Kidney epithelial cell (primary cell): ENCODE measurements at regions not wholly inside any gene's neighbourhood (a gene's known extent, or its start where the extent isn't known, plus 50 kb on each side); places are given as distances from the start of the nearest gene placed in this dataset.

ENCODE experiments used
- DNase-seq: peaks from one replicate; pipeline ENCODE4 v3.0.0-alpha.2; 2010; ENCODE audit warnings: low read depth
- H3K27me3 ChIP-seq: 2 replicates; pipeline ENCODE4 v1.6.0; 2011; ENCODE audit warnings: low read length; ENCODE audit not compliant: control insufficient read depth, insufficient read depth
- H3K36me3 ChIP-seq: 2 replicates; pipeline ENCODE4 v1.5.1; 2011; ENCODE audit warnings: low read length; ENCODE audit not compliant: control insufficient read depth, insufficient read depth
- H3K4me3 ChIP-seq: 2 replicates; pipeline ENCODE4 v1.5.1; 2011; ENCODE audit warnings: low read depth, mild to moderate bottlenecking, control low read depth, low read length
- TF ChIP-seq, protein P1 (sequence below): IDR thresholded peaks from 2 replicates; pipeline ENCODE4 v1.5.1; 2011; ENCODE audit warnings: mild to moderate bottlenecking, moderate library complexity, low read length, control low read depth, inconsistent platforms; ENCODE audit not compliant: insufficient read depth, poor library complexity, severe bottlenecking

DNA sequence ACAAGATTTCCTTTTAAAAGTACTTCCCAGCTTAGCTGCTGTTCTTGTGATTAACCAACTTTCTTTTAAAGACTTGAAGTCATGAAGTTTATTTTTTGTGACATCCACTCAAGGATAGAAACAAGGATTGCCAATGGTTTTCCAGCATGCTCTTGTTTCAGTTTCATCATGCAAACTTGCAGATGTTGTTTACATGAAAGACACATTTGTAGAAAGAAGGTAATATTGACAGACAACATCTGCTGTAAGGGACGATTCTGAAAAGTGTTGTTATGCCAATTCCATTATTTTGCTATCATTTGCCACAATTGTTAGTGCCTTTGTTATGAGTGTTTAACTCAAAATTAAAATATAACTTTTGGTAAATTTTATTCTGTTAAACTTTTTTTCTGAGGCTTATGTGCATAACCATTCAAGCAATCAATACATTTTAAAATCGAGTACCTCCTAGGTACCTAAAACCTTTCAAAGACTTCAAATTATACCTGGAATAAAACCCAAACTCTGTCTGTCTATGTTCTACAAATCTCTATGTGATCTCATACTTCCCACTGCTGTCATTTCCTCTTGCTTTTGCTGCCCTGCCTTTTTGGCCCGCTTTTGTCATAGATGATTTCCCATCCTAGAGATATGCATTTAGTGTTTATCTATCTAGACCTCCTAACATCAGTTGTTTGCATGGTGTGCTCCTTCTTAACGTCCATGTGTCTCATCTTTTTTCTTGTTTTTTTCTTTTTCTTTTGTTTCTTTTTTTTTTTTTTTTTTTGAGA, 630.4 kb downstream of the NR2F2 start:
- H3K27me3 ChIP-seq: no peaks in the 10 kb centered on the region
- DNase-seq: no peak
- H3K4me3 ChIP-seq: no peak overlapping the region
- TF ChIP-seq, protein P1, sequence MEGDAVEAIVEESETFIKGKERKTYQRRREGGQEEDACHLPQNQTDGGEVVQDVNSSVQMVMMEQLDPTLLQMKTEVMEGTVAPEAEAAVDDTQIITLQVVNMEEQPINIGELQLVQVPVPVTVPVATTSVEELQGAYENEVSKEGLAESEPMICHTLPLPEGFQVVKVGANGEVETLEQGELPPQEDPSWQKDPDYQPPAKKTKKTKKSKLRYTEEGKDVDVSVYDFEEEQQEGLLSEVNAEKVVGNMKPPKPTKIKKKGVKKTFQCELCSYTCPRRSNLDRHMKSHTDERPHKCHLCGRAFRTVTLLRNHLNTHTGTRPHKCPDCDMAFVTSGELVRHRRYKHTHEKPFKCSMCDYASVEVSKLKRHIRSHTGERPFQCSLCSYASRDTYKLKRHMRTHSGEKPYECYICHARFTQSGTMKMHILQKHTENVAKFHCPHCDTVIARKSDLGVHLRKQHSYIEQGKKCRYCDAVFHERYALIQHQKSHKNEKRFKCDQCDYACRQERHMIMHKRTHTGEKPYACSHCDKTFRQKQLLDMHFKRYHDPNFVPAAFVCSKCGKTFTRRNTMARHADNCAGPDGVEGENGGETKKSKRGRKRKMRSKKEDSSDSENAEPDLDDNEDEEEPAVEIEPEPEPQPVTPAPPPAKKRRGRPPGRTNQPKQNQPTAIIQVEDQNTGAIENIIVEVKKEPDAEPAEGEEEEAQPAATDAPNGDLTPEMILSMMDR: no peak
- H3K36me3 ChIP-seq: no peaks in the 10 kb centered on the region

DNA sequence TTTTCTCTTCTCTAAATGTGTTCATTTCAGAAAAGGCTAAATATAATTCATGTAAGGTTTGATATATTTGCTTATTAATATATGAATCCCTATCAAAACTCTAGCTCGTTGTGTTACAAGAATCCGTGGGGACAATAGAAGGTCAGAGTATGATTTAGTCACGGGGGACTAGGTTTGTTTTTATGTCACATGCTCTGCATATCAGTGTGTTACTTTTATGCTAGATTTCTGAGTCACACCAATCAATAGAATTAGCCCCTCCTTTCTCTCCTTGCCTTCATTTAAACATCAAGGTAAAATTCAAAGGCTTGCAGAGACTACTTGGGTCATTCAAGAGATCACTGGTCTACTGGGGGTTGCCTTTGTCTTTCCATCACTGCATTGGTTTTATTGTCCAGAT, 636.1 kb downstream of the NR2F2 start:
- DNase-seq: no peak
- TF ChIP-seq, protein P1: no peak
- Histone ChIP-seq H3K36me3 (no peaks in the 10 kb centered on the region), H3K27me3 (no peaks in the 10 kb centered on the region), H3K4me3 (no peak overlapping the region)

DNA sequence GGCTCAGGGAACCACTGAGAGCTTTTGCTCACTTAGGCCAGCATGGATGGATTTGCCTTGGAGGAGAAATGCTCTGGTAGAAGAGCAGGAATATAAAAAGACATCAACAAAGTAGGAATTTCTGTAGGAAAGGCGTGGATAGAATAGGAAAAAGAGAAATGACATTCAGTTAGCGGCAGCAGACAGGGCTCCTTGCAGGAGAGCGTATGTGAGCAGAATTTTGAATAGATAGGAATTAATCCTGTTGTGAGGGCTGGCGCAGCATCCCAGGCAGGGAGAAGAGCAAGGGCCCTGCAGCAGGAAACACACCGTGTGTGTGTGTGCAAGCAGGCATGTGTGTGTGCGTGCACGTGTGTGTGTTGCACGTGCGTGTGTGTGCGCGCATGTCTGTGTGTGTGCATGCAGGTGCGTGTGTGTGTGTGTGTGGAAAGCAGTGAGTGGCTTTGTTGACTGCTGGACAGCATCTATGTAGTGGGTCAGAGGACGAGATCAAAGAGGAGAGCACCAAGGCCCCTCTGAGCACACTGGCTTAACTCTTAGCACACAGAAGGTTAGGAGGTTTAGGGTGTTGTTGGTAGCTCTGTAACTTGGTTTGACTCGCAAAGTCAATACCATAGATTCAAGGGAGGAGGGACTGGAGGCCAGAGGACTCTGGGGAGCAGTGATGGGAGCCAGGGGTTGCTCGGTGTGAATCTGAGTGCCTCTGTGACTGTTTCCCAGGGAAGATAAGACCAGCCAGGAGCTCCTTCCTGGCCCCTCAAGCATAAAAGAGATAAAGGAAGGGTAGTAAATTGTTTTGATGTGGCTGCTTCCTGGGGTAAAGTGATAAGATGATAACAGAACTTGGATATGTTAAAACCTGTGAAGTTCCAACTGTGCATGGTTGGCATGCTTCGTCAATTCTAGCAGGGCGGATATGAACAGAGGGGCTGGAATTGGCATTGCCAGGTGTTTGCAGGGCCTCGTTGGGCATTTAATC, 639.5 kb downstream of the NR2F2 start:
- TF ChIP-seq, protein P1: no peak
- Histone ChIP-seq H3K27me3 (no peaks in the 10 kb centered on the region), H3K4me3 (no peak overlapping the region), H3K36me3 (no peaks in the 10 kb centered on the region)
- DNase-seq: no peak

DNA sequence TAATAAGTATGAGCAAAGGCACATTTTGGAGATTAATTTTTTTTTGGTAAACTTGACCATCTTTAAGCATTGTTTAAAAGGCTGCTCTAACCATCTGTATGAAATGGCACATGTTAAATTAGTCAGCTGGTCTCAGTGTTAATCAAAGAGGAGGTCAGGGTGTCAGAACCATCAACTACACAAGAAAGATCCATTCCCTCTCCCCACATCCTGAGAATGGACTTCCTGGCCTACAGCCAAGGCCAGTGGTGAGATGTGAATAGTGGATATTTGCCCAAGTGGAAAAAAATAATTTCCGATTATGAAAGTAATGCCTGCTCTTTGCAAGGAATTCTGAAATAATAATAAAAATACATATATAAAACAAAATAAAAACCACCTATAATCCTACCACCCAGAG, 641.7 kb downstream of the NR2F2 start:
- Histone ChIP-seq H3K4me3 (no peak overlapping the region), H3K36me3 (no peaks in the 10 kb centered on the region), H3K27me3 (no peaks in the 10 kb centered on the region)
- TF ChIP-seq, protein P1: no peak
- DNase-seq: no peak

DNA sequence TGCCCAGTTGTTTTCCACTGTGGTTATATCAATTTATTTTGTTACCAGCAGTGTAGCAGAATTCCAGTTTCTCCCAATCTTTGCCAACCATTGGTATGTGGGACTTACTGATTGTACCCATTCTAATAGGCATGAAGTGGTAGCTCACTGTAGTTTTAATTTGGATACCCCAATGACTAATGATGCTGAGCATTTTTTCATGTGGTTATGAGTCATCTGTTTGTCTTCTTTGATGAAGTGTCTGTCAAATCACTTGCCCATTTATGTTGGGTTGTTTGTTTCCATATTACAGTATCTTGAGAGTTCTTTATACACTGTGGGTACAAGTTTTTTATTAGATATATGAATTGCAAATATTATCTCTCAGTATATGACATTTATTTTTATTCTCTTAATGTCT, 644.3 kb downstream of the NR2F2 start:
- Histone ChIP-seq H3K27me3 (no peaks in the 10 kb centered on the region), H3K36me3 (no peaks in the 10 kb centered on the region), H3K4me3 (no peak overlapping the region)
- TF ChIP-seq, protein P1: no peak
- DNase-seq: no peak
